Endodermal cell (in vitro differentiated cells): ENCODE measurements at regions not wholly inside any gene's neighbourhood (a gene's known extent, or its start where the extent isn't known, plus 50 kb on each side); places are given as distances from the start of the nearest gene placed in this dataset.

ENCODE experiments used
- DNase-seq: peaks from one replicate; pipeline ENCODE4 v3.0.0-alpha.2; 2017
- H3K27ac ChIP-seq: 2 replicates; pipeline ENCODE4 v1.5.1; 2013; ENCODE audit warnings: mild to moderate bottlenecking, low read depth, low read length, moderate library complexity
- H3K27me3 ChIP-seq: 2 replicates; pipeline ENCODE4 v1.6.1; 2013; ENCODE audit warnings: mild to moderate bottlenecking, low read length, moderate library complexity; ENCODE audit not compliant: insufficient read depth, control insufficient read depth, poor library complexity, severe bottlenecking
- H3K36me3 ChIP-seq: 2 replicates; pipeline ENCODE4 v1.7.0; 2013; ENCODE audit warnings: mild to moderate bottlenecking, low read length, moderate library complexity; ENCODE audit not compliant: control insufficient read depth, insufficient read depth
- H3K4me1 ChIP-seq: one replicate; pipeline ENCODE4 v1.7.0; 2013; ENCODE audit warnings: low read length; ENCODE audit not compliant: control insufficient read depth, insufficient read depth
- H3K4me3 ChIP-seq: 2 replicates; pipeline ENCODE4 v1.5.1; 2013; ENCODE audit warnings: mild to moderate bottlenecking, low read length, moderate library complexity
- H3K9ac ChIP-seq: 2 replicates; pipeline ENCODE4 v1.6.1; 2013; ENCODE audit warnings: mild to moderate bottlenecking, low read length, moderate library complexity; ENCODE audit not compliant: poor library complexity, severe bottlenecking; ENCODE audit errors: extremely low read depth
- H3K9me3 ChIP-seq: 2 replicates; pipeline ENCODE4 v1.6.1; 2013; ENCODE audit warnings: mild to moderate bottlenecking, low read length, moderate library complexity; ENCODE audit not compliant: control insufficient read depth
- H3K27ac Mint-ChIP-seq: 2 replicates; pipeline ENCODE4 v1.8.0; 2020; ENCODE audit warnings: mixed read lengths
- H3K27me3 Mint-ChIP-seq: 2 replicates; pipeline ENCODE4 v1.8.0; 2021; ENCODE audit warnings: mild to moderate bottlenecking, mixed read lengths; ENCODE audit not compliant: insufficient read depth
- H3K36me3 Mint-ChIP-seq: 2 replicates; pipeline ENCODE4 v1.8.0; 2020; ENCODE audit warnings: low read depth, mixed read lengths
- H3K4me1 Mint-ChIP-seq: 2 replicates; pipeline ENCODE4 v1.8.0; 2020; ENCODE audit warnings: mixed read lengths
- H3K4me3 Mint-ChIP-seq: 2 replicates; pipeline ENCODE4 v1.8.0; 2020; ENCODE audit warnings: mild to moderate bottlenecking, moderate library complexity, mixed read lengths
- H3K9me3 Mint-ChIP-seq: 2 replicates; pipeline ENCODE4 v1.8.0; 2020; ENCODE audit warnings: mild to moderate bottlenecking, mixed read lengths
- WGBS, 2 experiments: methylation state at CpG; one replicate each; pipeline versions ENCODE4 v1.1.5 to v1.1.7; 2013; ENCODE audit warnings: missing lambda C conversion rate in 2 of 2, mixed read lengths in 1 of 2; ENCODE audit not compliant: insufficient coverage in 1 of 2, insufficient read length in 1 of 2; 5-methylcytosine and 5-hydroxymethylcytosine counted together
- TF ChIP-seq, protein P1 (sequence below): fragments of 200-600 bp; sonication (generic); conservative IDR thresholded peaks from 2 replicates; pipeline ENCODE4 v1.5.0; 2021; ENCODE audit warnings: antibody characterized with exemption, mild to moderate bottlenecking

- no peak overlapping the region for H3K27ac ChIP-seq
- TF ChIP-seq, protein P1, sequence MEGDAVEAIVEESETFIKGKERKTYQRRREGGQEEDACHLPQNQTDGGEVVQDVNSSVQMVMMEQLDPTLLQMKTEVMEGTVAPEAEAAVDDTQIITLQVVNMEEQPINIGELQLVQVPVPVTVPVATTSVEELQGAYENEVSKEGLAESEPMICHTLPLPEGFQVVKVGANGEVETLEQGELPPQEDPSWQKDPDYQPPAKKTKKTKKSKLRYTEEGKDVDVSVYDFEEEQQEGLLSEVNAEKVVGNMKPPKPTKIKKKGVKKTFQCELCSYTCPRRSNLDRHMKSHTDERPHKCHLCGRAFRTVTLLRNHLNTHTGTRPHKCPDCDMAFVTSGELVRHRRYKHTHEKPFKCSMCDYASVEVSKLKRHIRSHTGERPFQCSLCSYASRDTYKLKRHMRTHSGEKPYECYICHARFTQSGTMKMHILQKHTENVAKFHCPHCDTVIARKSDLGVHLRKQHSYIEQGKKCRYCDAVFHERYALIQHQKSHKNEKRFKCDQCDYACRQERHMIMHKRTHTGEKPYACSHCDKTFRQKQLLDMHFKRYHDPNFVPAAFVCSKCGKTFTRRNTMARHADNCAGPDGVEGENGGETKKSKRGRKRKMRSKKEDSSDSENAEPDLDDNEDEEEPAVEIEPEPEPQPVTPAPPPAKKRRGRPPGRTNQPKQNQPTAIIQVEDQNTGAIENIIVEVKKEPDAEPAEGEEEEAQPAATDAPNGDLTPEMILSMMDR = no peak
- H3K27ac Mint-ChIP-seq = no peak overlapping the region
- H3K36me3 ChIP-seq = no peaks in the 10 kb centered on the region
- peaks cover 4% of the 10 kb centered on the region for H3K27me3 ChIP-seq
- H3K4me1 Mint-ChIP-seq = peaks cover 12% of the 10 kb centered on the region
- no peak overlapping the region for H3K4me3 ChIP-seq
- peaks cover 11% of the 10 kb centered on the region for H3K4me1 ChIP-seq
- peaks cover 9% of the 10 kb centered on the region for H3K9me3 ChIP-seq
- no peak overlapping the region for H3K9ac ChIP-seq
- no peaks in the 10 kb centered on the region for H3K9me3 Mint-ChIP-seq
- 68 to 76% methylated on average over 21 to 36 of the region's 37 CpGs for WGBS, 2 experiments
- no peak overlapping the region for H3K4me3 Mint-ChIP-seq
- H3K36me3 Mint-ChIP-seq = no peaks in the 10 kb centered on the region
- DNase-seq = no peak
- H3K27me3 Mint-ChIP-seq = peaks cover 15% of the 10 kb centered on the region
Measured at GRCh38 chr2:236793023-236794011, 223.7 kb downstream of the ACKR3 start.

DNA sequence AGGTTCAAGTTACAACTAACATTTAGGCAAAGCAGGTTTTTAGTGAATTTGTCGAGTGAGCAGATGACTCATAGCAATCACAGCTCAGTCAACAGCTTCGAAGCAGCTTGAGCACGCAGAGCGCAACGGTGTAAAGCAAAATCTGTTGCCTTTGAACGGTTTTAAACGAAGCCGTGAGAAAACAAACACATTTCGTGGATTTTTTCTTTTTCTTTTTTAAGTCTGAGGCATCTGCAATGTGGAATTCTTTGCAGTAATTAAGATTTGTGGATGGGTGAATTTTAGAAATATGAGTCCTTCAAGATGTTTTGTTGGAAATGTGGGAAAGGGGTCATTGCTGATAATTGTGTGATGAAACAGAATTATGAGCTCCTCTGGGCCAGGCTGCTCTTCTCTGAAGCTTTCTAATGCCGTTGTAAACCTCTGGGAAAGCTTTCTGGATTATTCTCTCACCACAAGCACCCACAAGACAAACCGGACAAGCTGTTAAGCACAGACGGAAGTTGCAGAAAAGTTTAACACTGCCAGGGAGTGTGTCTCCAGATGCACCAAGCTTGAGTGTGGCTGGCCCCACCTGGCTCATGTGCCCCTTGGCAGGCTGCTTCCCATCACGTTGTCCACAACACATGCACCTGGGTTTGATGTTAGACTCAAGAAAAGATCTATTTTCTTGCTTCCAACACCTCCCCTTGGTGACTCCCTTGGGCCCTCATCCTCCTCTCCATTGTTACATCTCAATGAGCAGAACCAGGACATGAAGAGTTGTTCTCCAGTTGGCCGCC is 224.7 kb downstream of the ACKR3 start:
- no peaks in the 10 kb centered on the region for H3K9me3 Mint-ChIP-seq
- H3K36me3 Mint-ChIP-seq = no peaks in the 10 kb centered on the region

More for the DNA sequence above, 224.7 kb downstream of the ACKR3 start:
- Mint-ChIP-seq H3K4me3 (no peak overlapping the region), H3K27ac (no peak overlapping the region), H3K27me3 (peaks cover 15% of the 10 kb centered on the region), H3K4me1 (peaks cover 12% of the 10 kb centered on the region)
- peaks cover 9% of the 10 kb centered on the region for H3K9me3 ChIP-seq
- TF ChIP-seq, protein P1 = no peak
- no peak overlapping the region for H3K9ac ChIP-seq
- H3K4me3 ChIP-seq = no peak overlapping the region
- H3K36me3 ChIP-seq = no peaks in the 10 kb centered on the region
- H3K27me3 ChIP-seq = peaks cover 4% of the 10 kb centered on the region
- peaks cover 11% of the 10 kb centered on the region for H3K4me1 ChIP-seq
- H3K27ac ChIP-seq = no peak overlapping the region
- WGBS, 2 experiments = 75 to 82% methylated on average over 11 to 14 of the region's 14 CpGs
- no peak for DNase-seq
